ENCODE measurements at regions not wholly inside any gene's neighbourhood (a gene's known extent, or its start where the extent isn't known, plus 50 kb on each side); places are given as distances from the start of the nearest gene placed in this dataset.
"Not testable (repeated sequence)": the region's sequence is repeated elsewhere in the genome, so short reads cannot be mapped to it uniquely, and the experiment has no call there.

- no peak for DNase-seq
Measured at GRCh38 chr2:120540719-120541552, 194.7 kb upstream of the GLI2 start.

GRCh38 chr2:120541553-120541932 lies 194.1 kb upstream of the GLI2 start:
- no peak for DNase-seq

GRCh38 chr2:120541972-120542670 lies 193.5 kb upstream of the GLI2 start:
- no peak for DNase-seq

GRCh38 chr2:120542911-120543527 lies 192.6 kb upstream of the GLI2 start:
- no peak for DNase-seq

GRCh38 chr2:120543899-120544298 lies 191.8 kb upstream of the GLI2 start:
- no peak for DNase-seq

GRCh38 chr2:120544522-120544921 lies 191.1 kb upstream of the GLI2 start:
- no peak for DNase-seq

GRCh38 chr2:120545007-120545406 lies 190.7 kb upstream of the GLI2 start:
- not testable (repeated sequence) for DNase-seq

GRCh38 chr2:120545521-120546047 lies 190.1 kb upstream of the GLI2 start:
- no peak for DNase-seq

- no peak for DNase-seq
Measured at GRCh38 chr2:120546048-120546864, 189.4 kb upstream of the GLI2 start.

GRCh38 chr2:120546865-120547390 lies 188.7 kb upstream of the GLI2 start:
- no peak for DNase-seq

GRCh38 chr2:120547662-120548061 lies 188.0 kb upstream of the GLI2 start:
- DNase-seq, result no peak

- no peak for DNase-seq
Measured at GRCh38 chr2:120548627-120549608, 186.8 kb upstream of the GLI2 start.

GRCh38 chr2:120549841-120550240 lies 185.8 kb upstream of the GLI2 start:
- DNase-seq, result no peak

- DNase-seq, result no peak
Measured at GRCh38 chr2:120550282-120550681, 185.4 kb upstream of the GLI2 start.

- DNase-seq, result no peak
Measured at GRCh38 chr2:120550893-120551446, 184.7 kb upstream of the GLI2 start.

- DNase-seq, result no peak
Measured at GRCh38 chr2:120551522-120551921, 184.1 kb upstream of the GLI2 start.

GRCh38 chr2:120552079-120552478 lies 183.6 kb upstream of the GLI2 start:
- no peak for DNase-seq

- DNase-seq, result no peak
Measured at GRCh38 chr2:120552800-120553481, 182.7 kb upstream of the GLI2 start.

GRCh38 chr2:120554625-120555032 lies 181.0 kb upstream of the GLI2 start:
- DNase-seq, result no peak

- DNase-seq, result no peak
Measured at GRCh38 chr2:120555092-120555491, 180.6 kb upstream of the GLI2 start.
